Osteoblast (primary cell): ENCODE measurements at regions not wholly inside any gene's neighbourhood (a gene's known extent, or its start where the extent isn't known, plus 50 kb on each side); places are given as distances from the start of the nearest gene placed in this dataset.

Experiments used
- DNase-seq: peaks from one replicate; pipeline ENCODE4 v3.0.0; 2011; ENCODE audit warnings: low spot score, mixed read lengths; ENCODE audit not compliant: insufficient read length; ENCODE audit errors: missing footprints
- H2AFZ ChIP-seq: 2 replicates; pipeline ENCODE4 v1.6.0; 2011; ENCODE audit warnings: mild to moderate bottlenecking, low read length
- H3K27ac ChIP-seq: 2 replicates; pipeline ENCODE4 v1.5.1; 2011; ENCODE audit warnings: mild to moderate bottlenecking, low read depth, low read length, moderate library complexity
- H3K27me3 ChIP-seq: 2 replicates; pipeline ENCODE4 v1.6.0; 2012; ENCODE audit warnings: mild to moderate bottlenecking, control low read depth, inconsistent platforms, low read length, moderate library complexity; ENCODE audit not compliant: insufficient read depth
- H3K36me3 ChIP-seq: 2 replicates; pipeline ENCODE4 v1.5.1; 2011; ENCODE audit warnings: mild to moderate bottlenecking, low read length, control low read depth, moderate library complexity; ENCODE audit not compliant: insufficient read depth
- H3K4me1 ChIP-seq: 2 replicates; pipeline ENCODE4 v1.5.1; 2011; ENCODE audit warnings: mild to moderate bottlenecking, low read length, control low read depth, moderate library complexity; ENCODE audit not compliant: insufficient read depth
- H3K4me2 ChIP-seq: 2 replicates; pipeline ENCODE4 v1.6.0; 2011; ENCODE audit warnings: mild to moderate bottlenecking, low read length; ENCODE audit not compliant: insufficient read depth
- H3K4me3 ChIP-seq: fragments of 200-600 bp; sonication (generic); 3 replicates; pipeline ENCODE4 v1.5.1; 2012; ENCODE audit warnings: mild to moderate bottlenecking, low read length, inconsistent platforms; ENCODE audit not compliant: insufficient read depth
- H3K79me2 ChIP-seq: 2 replicates; pipeline ENCODE4 v1.6.0; 2012; ENCODE audit warnings: mild to moderate bottlenecking, low read length, control low read depth, inconsistent platforms; ENCODE audit not compliant: insufficient read depth
- H3K9me3 ChIP-seq: 2 replicates; pipeline ENCODE4 v1.5.1; 2011; ENCODE audit warnings: low read depth, low read length, control low read depth
- H4K20me1 ChIP-seq: 2 replicates; pipeline ENCODE4 v1.6.0; 2012; ENCODE audit warnings: mild to moderate bottlenecking, low read length, control low read depth; ENCODE audit not compliant: insufficient read depth
- TF ChIP-seq, protein P1 (sequence below): IDR thresholded peaks from 2 replicates; pipeline ENCODE4 v1.5.1; 2011; ENCODE audit warnings: mild to moderate bottlenecking, low read depth, low read length, moderate library complexity; ENCODE audit errors: extremely low read depth

DNA sequence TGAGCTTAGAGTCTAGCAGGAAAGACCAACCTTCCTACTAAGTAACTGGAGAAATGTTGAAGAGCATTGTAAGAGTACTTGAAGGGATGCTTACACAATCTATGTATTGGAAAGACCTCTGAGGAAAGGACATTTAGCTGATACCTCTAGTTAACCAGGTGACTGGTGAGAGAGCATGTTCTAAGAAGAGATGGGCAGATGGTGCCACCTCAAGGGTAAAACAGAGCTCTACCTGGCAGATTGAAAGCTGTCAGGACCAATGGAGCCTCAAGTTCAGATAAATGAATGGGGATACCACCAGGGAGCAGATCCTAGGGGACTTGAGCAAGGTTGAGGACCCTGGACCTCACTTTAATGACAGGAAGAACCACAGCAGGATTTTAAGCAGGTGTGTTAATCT lies 196.4 kb downstream of the QDPR start:
- H3K27me3 ChIP-seq = no peaks in the 10 kb centered on the region
- no peaks in the 10 kb centered on the region for H3K36me3 ChIP-seq
- no peak overlapping the region for H3K4me3 ChIP-seq
- H3K9me3 ChIP-seq = no peaks in the 10 kb centered on the region
- no peak overlapping the region for H2AFZ ChIP-seq
- H3K79me2 ChIP-seq = no peaks in the 10 kb centered on the region
- no peak overlapping the region for H3K4me2 ChIP-seq
- H3K27ac ChIP-seq = no peak overlapping the region
- no peak for DNase-seq
- TF ChIP-seq, protein P1, sequence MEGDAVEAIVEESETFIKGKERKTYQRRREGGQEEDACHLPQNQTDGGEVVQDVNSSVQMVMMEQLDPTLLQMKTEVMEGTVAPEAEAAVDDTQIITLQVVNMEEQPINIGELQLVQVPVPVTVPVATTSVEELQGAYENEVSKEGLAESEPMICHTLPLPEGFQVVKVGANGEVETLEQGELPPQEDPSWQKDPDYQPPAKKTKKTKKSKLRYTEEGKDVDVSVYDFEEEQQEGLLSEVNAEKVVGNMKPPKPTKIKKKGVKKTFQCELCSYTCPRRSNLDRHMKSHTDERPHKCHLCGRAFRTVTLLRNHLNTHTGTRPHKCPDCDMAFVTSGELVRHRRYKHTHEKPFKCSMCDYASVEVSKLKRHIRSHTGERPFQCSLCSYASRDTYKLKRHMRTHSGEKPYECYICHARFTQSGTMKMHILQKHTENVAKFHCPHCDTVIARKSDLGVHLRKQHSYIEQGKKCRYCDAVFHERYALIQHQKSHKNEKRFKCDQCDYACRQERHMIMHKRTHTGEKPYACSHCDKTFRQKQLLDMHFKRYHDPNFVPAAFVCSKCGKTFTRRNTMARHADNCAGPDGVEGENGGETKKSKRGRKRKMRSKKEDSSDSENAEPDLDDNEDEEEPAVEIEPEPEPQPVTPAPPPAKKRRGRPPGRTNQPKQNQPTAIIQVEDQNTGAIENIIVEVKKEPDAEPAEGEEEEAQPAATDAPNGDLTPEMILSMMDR = no peak
- H3K4me1 ChIP-seq = peaks cover 11% of the 10 kb centered on the region
- H4K20me1 ChIP-seq = no peaks in the 10 kb centered on the region

DNA sequence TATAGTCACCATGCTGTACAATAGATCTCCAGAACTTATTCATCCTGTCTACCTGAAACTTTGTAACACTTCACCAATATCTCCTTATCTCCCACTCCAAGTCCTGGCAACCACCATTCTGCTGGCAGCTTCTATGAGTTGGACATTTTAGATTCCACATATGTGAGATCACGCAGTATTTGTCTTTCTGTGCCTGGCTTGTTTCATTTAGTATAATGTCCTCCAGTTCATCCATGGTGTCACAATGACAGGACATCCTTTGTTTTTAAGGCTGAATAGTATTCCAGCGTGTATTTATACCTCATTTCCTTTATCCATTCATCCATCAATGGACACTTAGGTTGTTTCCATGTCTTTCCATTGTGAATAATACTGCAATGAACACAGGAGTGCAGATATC lies 198.7 kb downstream of the QDPR start:
- DNase-seq = no peak
- no peak overlapping the region for H3K4me2 ChIP-seq
- no peaks in the 10 kb centered on the region for H3K79me2 ChIP-seq
- H3K9me3 ChIP-seq = no peaks in the 10 kb centered on the region
- TF ChIP-seq, protein P1 = no peak
- H3K27me3 ChIP-seq = no peaks in the 10 kb centered on the region
- peak overlapping the region; percentile 33 for H2AFZ ChIP-seq
- peaks cover 17% of the 10 kb centered on the region for H3K4me1 ChIP-seq
- no peak overlapping the region for H3K4me3 ChIP-seq
- no peaks in the 10 kb centered on the region for H4K20me1 ChIP-seq
- no peaks in the 10 kb centered on the region for H3K36me3 ChIP-seq
- H3K27ac ChIP-seq = no peak overlapping the region

DNA sequence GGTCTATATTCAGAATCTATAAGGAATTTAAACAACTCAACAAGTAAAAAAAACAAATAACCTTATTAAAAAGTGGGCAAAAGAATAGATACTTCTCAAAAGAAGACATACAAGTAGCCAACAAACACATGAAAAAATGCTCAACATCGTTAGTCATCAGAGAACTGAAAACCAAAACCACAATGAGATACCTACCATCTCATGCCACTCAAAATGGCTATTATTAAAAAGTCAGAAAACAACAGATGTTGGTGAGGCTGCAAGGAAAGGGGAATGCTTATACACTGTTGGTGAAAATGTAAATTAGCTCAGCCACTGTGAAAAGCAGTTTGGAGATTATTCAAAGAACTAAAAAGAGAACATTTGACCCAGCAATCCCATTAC lies 201.6 kb downstream of the QDPR start:
- Histone ChIP-seq H3K27ac (peak overlapping the region; percentile 75), H3K4me2 (peak overlapping the region; percentile 47), H3K36me3 (no peaks in the 10 kb centered on the region), H2AFZ (no peak overlapping the region), H4K20me1 (no peaks in the 10 kb centered on the region), H3K9me3 (no peaks in the 10 kb centered on the region), H3K27me3 (no peaks in the 10 kb centered on the region), H3K79me2 (no peaks in the 10 kb centered on the region), H3K4me3 (no peak overlapping the region), H3K4me1 (peaks cover 6% of the 10 kb centered on the region)
- TF ChIP-seq, protein P1 = no peak
- DNase-seq = no peak

DNA sequence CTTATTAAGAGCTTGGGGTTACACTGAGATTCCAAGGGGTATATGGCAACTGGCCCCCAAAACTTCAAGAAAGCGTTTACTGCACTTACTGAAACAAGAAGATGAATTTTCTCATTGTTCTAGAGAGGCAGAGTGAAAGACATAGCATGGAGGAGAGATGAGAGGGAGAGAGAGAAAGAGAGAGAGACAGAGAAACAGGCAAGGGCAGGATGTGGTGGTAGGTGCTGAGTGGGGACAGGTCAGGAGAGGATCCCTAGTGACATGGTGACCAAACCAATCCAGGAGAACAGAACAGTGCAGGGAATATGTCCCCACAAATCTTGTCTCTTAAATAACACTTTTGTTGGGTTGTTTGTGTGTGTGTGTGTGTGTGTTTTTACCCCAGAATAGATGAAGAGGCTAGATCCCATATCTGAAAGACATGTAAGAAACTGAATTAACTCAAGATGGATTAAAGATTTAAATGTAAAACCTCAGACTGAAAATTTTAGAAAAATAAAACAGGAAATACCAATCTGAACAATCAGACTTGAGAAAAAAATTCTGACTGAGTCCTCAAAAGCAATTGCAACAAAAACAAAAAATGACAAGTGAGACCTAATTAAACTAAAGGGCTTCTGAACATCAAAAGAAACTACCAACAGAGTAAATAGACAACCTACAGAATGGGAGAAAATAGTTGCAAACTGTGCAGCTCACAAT lies 202.2 kb downstream of the QDPR start:
- Histone ChIP-seq H2AFZ (peak overlapping the region; percentile 82), H3K9me3 (no peaks in the 10 kb centered on the region), H3K4me3 (no peak overlapping the region), H3K79me2 (no peaks in the 10 kb centered on the region), H4K20me1 (no peaks in the 10 kb centered on the region), H3K27me3 (no peaks in the 10 kb centered on the region), H3K27ac (peak overlapping the region; percentile 75), H3K4me2 (peak overlapping the region; percentile 47), H3K4me1 (peaks cover 6% of the 10 kb centered on the region), H3K36me3 (no peaks in the 10 kb centered on the region)
- DNase-seq = no peak
- TF ChIP-seq, protein P1 = no peak
